ENCODE measurements at regions not wholly inside any gene's neighbourhood (a gene's known extent, or its start where the extent isn't known, plus 50 kb on each side); places are given as distances from the start of the nearest gene placed in this dataset.
A peak's percentile ranks its signal among the peaks of the same experiment; 100 is the strongest.

DNA sequence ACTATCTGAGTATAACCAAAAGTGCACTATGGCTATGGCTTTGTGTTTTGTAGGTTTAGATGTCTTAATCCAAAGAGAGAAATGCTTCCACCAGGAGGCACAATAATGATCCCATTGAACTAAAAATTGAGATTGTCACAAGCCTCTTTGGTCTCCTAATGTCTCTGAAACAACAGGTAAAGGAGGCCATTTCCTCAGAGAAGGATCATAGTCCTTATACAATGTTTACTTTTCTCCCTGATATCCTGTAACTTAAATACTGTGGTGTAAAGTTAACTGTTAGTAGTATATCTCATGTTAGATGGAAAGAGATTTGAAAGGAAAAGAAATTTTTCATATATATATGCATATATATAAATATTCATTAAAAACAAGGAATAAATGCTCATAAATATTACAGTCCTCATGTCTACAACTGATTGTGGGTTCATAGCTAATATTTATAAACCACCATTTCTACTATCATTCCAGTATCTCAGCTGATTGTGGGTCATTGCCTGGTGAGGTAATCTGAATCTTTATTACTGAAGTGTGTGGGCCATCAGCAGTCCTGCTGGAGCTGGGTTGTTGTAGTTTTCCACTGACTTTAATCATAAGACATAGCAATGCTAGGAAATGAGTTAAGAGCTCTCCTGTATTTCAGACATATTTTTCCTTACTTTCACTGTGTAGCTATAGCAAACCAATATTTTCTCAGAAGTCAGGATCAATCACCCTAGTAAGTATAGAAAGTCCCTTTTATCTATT lies 1230.4 kb downstream of the PCDH18 start:
- no peak for DNase-seq (ENCODE audit: low spot score)

DNA sequence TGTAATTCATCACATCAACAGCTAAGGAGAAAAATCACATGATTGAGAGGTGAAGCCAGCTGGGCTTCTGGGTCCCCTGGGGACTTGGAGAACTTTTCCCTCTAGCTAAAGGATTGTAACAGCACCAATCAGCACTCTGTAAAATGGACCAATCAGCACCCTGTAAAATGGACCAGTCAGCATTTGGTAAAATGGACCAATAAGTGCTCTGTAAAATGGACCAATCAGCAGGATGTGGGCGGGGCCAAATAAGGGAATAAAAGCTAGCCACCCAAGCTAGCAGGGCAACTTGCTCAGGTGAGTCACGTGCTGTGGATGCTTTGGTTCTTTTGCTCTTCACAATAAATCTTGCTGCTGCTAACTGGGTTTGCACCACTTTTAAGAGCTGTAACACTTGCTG lies 1248.3 kb downstream of the PCDH18 start:
- no peak for DNase-seq (ENCODE audit: low spot score)

DNA sequence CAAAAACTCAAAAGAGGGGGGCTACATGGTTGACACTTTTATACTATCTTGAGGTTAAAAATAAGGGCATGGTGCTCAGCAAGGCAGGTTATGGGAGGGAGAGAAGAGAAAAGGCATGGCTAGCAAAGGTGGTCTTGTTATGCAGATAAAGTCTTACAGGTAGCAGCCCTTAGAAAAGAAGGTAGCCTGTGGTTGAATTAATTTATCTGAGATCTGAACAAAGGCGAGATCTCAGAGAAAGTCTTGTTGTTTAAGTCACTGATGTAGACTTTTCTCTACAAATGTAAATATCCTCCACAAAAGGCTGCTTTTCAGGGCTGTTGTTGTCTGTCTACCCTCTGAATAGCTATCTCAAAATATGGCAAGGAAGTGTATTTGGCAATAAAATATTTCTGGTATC lies 1250.4 kb downstream of the PCDH18 start:
- no peak for DNase-seq (ENCODE audit: low spot score)

DNA sequence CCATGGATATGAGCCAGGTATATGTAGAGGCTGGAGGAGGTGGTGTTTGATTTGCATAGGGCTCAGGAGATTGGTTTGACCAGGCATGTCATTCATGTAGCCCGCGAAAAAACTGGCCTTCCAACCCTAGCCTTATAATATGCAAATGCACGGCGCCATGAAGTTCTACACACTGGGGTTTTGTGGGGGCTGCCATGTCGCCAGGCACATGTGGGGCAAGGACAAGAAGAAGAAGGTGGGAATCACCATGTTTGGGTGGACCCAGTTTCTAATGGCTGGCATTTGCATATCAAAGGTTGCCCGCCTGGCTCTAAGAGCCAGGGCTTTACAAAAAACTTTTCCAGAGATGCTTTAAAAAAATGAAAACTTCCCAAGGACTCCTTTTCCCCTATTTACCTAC lies 1251.0 kb downstream of the PCDH18 start:
- DNase-seq (ENCODE audit: low spot score): no peak

DNA sequence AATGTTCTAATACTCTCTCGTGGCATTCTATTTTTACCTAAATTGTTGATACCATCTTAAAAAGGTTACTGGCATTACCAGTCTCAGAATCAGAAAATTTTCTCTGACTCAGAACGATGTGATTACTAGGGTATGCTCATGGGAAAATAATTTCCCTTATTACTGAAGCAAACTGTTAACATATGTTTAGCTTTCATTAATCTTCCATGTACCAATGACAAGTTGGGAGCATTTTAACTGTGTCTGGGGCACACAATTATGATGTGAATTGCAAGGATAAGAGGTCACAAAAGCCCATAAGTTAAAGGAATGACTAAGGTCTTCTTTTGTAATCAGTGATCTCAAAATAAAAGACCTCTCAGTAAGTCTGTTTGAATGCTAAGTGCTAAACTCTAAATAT lies 1254.6 kb downstream of the PCDH18 start:
- DNase-seq (ENCODE audit: low spot score): no peak

DNA sequence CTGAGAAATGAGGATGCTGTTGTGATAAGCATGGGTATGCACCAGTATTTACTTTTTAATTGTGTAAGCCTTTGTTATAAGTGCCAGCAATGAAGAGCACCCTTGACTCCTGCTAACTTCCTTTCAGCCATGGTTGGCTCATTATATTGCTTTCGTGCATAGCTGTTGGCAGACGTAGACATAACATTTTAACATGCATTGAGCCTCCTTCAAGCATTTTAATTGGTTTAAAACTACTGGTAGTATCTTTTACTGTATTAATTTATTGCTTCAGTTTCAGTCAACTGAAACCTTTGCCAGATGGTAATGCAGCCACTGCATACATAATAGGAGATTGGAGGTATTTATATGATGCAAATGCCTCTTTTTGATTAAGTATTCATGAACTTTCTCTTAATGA lies 1285.4 kb downstream of the PCDH18 start:
- no peak for DNase-seq (ENCODE audit: low spot score)

DNA sequence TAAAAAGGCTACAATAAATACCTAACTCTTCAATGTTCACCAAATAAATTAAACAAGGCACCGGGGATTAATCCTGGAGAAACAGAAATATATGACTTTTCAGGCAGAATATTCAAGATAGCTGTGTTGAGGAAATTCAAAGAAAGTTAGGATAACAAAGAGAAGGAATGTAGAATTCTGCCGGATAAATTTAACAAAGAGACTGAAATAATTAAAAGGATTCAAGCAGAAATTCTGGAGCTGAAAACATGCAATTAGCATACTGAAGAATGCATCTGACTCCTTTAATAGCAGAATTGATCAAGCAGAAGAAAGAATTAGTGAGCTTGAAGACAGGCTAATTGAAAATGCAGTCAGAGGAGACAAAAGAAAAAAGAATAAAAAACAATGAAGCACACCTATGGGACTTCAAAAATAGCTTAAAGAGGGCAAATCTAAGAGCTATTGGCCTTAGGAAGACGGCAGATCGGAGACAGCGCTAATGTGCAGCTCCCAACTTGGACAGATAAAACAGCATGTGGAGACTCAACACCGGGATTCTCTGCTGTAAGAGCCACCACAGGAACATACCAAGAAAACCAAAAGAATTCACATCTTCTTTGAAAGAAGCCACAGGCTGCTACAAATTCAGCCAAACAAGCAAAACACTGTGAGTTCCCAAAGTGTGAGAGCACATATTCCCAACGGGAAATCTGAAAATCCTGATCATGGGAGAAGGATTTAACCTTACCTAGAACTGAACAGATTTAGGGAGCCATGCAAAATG lies 1290.9 kb downstream of the PCDH18 start:
- no peak for DNase-seq (ENCODE audit: low spot score)

DNA sequence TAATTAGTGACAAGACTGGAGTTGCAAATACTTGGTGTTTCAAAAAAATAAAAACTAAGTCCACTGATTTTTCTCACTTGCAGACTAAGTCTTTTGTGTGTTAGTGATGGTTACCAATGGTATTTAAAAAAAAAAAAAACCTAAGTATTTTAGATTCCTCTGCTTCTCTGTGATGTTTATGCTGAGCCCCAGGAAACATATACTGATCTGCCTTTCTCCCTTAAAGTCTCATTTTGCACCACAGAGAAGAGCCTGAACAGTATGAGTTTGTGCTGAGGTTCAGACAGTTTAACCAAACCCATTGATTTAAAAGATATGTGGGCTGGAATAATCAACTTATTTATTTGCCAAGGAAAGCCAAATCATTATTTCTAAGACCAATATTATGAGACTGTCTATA lies 1305.0 kb downstream of the PCDH18 start:
- no peak for DNase-seq (ENCODE audit: low spot score)

DNA sequence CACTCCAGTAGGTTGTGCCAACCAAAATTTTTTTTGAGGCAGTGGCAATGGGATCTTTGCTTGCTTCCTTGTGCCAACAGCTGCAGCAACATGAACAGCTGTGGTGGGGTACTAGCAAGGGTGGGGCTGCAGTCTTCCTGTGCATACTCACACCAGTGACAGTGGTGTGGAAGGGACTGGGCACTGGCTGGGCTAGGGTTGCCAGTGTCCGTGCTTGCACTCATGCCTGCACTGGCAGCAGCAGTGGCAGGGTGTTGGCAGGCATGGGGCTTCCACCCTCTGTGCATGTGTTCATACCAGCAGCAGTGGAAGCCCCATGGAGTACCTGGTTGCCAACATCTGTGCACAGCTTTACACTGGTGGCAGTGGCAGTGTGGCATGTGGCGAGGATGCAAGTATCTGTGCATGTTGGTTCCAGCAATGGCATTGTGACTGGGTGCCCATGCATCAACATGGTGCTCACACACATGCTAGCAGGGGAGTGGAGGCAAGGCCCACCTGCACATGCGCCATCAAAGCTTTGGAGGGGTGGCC lies 1312.6 kb downstream of the PCDH18 start:
- DNase-seq (ENCODE audit: low spot score): no peak

DNA sequence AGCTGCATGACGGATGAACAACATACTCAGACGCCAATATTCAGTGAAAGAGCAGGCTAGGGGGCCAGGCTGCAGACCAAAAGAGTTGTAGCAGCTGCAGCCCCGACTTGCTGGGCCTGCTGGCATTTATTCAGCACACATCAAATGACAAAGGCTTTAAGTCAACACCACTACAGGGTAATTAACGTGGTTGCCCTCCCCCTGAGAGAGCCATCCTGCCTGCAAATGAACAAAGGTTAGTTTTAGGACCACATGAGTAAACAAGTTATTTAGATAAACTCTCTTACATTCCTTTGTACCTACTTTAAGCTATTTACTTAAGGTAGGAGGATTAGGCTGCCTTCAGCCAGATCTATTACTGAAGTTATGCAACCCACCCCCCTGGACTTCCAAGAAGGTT lies 1329.1 kb downstream of the PCDH18 start:
- DNase-seq (ENCODE audit: low spot score): no peak

DNA sequence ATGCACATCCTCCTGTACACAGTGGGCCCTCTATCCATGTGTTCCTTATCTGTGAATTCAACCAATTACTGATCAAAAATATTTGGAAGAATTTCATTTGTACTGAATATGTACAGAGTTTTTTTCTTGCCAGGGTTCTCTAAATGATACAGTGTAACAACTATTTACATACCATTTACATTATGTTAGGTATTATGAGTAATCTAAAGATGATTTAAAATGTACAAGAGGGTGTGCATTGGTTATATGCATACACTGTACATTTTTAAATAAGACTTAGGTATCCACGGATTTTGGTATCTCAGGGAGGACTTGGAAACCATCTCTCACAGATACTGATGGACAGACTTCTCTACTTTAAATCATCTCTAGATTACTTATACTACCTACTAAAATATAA lies 1333.9 kb downstream of the PCDH18 start:
- DNase-seq (ENCODE audit: low spot score): no peak

DNA sequence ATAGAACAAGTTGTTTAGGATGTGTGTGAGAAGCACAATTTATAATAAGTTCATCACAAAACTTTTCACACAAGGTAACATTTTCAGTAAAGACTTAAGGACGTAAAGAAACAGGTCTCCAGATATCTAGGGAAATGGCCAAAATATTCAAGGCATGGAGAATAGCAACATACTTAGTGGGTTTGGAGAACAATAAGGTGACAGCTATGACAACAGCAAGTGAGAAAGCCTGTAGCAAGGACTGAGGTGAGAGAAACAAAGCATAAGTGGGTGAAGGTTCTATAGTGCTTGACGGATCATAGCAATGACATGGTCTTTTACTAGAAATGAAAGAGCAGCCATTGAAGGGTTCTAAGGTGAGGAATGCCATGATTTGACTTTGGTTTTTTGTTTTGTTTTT lies 1337.3 kb downstream of the PCDH18 start:
- no peak for DNase-seq (ENCODE audit: low spot score)

DNA sequence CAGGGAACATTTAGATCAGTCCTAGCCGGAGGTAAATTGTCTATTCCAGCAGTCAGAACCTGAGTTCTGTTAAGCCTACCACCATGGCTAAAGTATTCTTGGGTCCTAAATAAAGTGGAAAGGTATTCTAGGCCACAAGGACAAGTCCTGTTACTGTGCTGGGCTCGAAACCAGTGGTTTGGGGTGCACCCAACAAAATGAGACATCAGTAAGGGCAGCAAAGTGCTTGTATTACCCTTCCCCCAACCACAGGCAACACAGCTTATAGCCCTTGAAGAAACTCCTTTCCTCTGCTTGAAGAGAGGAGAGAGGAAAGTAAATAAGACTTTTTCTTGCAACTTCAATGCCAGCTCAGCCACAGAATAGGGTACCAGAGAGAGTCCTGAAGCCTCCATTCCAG lies 1345.6 kb downstream of the PCDH18 start:
- DNase-seq (ENCODE audit: low spot score): no peak

DNA sequence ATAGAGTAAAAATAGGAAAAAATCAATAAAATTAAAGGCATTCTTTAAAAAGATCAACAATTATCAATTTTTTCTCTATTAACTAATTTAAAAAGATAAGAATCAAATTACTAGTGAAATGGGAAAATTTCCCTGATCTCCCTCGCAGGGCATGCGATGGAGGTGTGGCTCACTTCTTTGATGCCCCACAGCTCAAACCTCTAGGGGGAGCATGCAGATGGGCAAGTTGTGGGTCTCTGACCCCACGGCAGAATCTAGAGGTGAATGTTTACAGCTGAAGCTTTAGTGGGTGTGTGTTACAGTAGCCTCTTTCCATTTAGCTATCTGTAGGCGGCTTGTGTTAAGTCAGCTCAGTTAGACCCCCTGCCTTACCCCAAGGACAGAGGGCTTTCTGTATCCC lies 1348.8 kb downstream of the PCDH18 start:
- no peak for DNase-seq (ENCODE audit: low spot score)

DNA sequence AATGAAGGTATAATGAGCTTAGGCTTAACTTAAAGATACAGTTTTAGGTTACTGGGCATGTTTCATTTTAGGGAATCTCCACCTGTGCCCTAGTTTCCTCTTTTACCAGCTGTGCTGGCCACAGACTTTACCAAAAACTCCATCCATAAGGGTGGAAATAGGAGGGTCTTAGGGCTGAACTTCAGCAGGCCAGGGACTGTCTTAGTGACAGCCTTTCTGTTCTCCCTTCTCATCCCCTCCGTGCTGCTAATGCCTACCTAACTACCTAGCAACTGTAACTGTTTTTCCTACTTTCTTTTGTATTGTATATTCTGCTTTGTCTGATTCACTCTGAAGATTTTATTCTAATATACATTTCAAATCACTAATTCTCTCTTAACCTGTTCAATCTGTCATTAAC lies 1375.3 kb downstream of the PCDH18 start:
- no peak for DNase-seq (ENCODE audit: low spot score)

DNA sequence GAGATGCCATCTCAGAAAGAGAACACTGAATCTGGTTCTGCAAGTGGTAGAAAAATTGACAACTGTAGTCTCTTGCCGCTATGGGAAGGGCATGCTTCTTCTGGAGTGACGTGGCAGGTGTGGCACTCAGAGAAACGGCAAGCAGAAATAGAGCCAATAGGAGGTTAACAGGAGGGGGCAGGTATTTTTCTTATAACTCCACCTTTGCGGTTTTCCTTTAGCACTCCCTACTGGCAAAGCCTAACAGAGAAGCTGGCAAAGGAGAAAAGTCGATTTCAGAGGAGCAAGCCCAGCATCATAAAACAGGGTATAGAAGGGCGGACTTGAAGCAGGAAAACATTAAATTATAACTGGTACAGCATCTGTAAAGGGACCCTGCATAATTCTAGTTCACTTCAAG lies 1382.2 kb downstream of the PCDH18 start:
- no peak for DNase-seq (ENCODE audit: low spot score)

DNA sequence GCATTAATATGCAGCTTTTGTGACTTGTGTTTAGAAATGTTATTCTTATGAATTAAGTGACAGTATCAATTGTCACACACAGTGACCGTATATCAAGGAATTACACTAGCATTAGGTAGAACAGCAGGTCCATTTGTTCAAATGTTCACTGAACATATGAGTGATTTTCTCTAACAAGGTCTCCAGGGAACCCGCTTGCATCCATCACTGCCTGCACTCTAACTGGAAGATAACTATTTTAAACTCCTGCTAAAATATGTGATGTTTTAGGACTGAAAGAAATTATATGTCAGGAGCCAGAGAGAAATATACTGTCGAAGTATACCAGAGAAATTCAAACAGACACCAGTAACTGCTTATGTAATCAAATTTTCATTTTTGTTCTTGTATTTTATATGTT lies 1395.7 kb downstream of the PCDH18 start:
- DNase-seq (ENCODE audit: low spot score): no peak

DNA sequence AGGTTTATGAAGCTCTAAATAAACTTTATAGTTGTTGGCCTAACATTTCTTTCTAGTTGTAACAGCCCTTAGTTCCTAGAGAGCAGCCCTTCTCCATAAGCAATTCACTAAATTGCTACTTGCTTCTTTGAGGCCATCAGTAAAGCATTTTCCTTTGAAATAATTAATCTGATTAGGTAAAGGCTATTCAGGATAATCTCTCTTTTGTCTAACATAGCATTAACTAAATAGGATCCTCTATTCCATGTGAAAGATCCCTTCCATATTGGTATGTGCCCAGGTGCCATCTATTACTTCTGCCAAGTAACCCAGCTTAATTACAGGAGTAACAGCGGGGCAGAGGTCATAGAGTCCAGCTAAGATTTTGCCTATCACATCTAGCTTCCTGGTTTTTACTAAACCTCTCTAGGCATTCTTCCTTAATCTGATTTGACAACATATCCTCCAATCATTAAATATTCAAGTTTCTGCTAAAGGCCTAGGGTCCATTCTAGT lies 1408.0 kb downstream of the PCDH18 start:
- DNase-seq (ENCODE audit: low spot score): no peak

DNA sequence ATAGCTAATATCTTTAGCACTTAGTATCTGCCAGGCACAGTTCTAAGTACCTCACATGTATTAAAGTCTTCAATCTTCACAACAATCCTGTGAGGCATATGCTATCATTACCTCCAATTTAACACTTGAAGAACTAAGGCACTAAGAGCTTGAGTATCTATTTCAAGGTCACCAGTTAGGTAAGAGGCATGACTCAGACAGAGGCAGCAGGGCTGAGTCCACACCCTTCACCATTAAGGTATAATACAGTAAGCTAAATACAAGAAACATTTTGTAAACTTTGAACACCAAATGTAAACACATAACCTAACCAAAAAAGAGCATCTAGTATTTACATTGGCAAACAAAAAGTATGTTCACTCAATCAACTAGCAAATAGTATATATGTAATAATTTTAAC lies 1410.9 kb downstream of the PCDH18 start:
- DNase-seq (ENCODE audit: low spot score): no peak

DNA sequence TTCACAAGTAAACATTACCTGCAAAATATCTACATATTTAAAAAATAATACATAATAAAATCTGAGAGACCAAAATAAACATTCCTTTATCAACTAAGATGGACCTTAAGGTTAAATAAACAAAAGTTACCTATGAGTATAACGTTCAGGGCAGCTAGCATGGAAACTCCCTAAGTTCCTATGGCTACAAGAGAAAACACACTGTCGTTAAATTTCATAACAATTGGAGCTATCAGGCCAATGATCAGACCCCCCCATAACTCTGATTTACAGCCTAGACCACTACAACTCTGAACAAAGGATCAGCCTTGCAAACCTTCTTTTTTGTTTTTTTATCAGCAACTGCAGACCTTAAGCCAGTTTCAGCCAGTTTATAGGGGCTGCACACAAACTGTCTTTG lies 1418.4 kb downstream of the PCDH18 start:
- no peak for DNase-seq (ENCODE audit: low spot score)

DNA sequence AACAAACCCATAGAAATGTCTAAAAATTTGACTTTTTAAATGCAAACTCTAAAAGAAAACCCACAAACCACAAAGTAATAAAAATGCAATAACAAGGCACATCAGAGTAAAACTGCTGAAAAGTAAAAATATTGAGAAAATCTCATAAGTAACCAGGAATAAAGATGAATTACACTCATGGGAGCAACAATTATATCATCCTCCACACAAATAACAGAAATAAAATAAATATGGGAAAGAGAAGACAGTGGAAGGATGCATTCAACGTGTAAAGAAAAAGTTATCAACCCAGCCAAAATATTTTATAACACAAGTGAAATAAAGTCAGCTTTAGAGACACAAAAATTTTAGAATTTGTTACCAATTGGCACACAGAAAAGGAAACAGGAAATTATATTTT lies 1420.2 kb downstream of the PCDH18 start:
- no peak for DNase-seq (ENCODE audit: low spot score)

DNA sequence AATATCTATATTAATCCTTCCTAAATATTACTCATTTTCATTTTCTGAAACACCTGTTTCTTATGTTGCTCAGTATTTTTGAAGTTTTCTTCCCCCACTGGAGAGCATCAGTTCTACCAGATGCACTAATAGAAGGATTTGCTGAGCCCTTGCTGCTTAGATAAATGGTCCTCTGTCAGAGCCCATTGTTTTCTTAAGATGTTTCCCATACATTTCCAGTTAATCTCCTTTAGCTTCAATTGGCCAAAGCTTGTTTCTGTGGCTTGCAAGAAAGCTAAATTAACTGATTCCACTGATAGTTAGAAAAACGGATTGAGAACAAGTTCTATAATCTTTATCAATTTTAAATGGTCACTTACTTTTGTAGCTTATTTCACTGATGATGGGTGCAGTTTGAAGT lies 1425.5 kb downstream of the PCDH18 start:
- DNase-seq (ENCODE audit: low spot score): no peak

DNA sequence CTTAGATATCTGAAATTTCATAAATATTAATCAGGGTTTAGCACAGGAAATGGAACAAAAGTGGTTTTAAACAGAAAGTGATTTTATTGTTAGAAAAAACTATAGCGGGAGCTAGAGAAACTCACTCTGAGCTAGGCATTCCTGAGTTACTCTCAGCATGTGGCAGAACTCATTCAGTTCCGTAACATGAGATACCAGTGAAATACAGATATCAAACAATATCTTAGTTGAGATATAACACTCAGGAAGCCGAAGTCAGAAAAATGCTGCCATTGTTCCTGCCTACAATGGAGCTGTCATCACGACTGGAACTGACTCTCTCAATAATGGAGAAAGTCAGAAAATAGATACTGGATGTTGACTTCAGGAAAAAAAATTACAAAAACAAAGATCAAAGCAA lies 1428.7 kb downstream of the PCDH18 start:
- peak; percentile 36 for DNase-seq (ENCODE audit: low spot score)
